SK-N-SH (cell line): ENCODE measurements at regions not wholly inside any gene's neighbourhood (a gene's known extent, or its start where the extent isn't known, plus 50 kb on each side); places are given as distances from the start of the nearest gene placed in this dataset.

Source experiments
- EZH2phosphoT487 ChIP-seq: fragments of 200-600 bp; sonication (generic); IDR thresholded peaks from 2 replicates; pipeline ENCODE4 v1.6.1; 2017; ENCODE audit warnings: low read depth, mixed run types, mild to moderate bottlenecking, antibody characterized with exemption, moderate library complexity, borderline replicate concordance
- FOXM1 ChIP-seq: IDR thresholded peaks from 2 replicates; pipeline ENCODE4 v1.4.0; 2012; ENCODE audit warnings: low read depth, mild to moderate bottlenecking
- MXI1 ChIP-seq: IDR thresholded peaks from 2 replicates; pipeline ENCODE4 v1.6.1; 2012; ENCODE audit warnings: mild to moderate bottlenecking, low read depth, low read length, improper control_type of control experiment
- NFIC ChIP-seq: IDR thresholded peaks from 2 replicates; pipeline ENCODE4 v1.4.0; 2012; ENCODE audit warnings: borderline replicate concordance
- NRF1 ChIP-seq: IDR thresholded peaks from 2 replicates; pipeline ENCODE4 v1.6.1; 2012; ENCODE audit warnings: low read depth, mild to moderate bottlenecking, low read length
- POLR2AphosphoS5 ChIP-seq: IDR thresholded peaks from 2 replicates; pipeline ENCODE4 v1.6.1; 2012; ENCODE audit warnings: low read depth, low read length
- RAD21 ChIP-seq: IDR thresholded peaks from 2 replicates; pipeline ENCODE4 v1.6.1; 2012; ENCODE audit warnings: mild to moderate bottlenecking, low read length
- TEAD4 ChIP-seq: IDR thresholded peaks from 2 replicates; pipeline ENCODE4 v1.4.0; 2012; ENCODE audit warnings: mild to moderate bottlenecking, borderline replicate concordance; ENCODE audit not compliant: insufficient read depth
- TF ChIP-seq, protein P1 (sequence below): fragments of 200-600 bp; sonication (generic); IDR thresholded peaks from 2 replicates; pipeline ENCODE4 v1.6.1; 2017; ENCODE audit warnings: antibody characterized with exemption, mild to moderate bottlenecking, moderate library complexity

DNA sequence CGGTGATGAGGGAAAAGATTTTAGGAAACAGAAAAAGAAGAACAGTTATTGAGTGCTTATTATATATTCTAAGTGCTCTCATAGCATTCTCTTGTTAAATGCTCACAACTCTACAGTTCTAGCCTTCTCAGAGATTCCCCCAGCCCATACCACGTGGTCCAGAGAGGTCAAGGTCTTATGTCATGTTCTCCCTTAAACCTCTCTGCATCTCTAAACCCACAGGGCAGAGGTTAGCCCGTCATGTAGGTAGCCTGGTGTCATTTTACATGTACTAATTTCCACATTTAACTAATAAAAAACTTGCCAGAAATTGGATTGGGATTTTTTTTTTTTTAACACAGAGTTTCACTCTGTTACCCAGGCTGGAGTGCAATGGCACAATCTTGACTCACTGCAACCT is 178.0 kb downstream of the CEMIP2 start:
- no peak for TF ChIP-seq EZH2phosphoT487
- no peak for TF ChIP-seq MXI1
- no peak for TF ChIP-seq NFIC
- TF ChIP-seq, protein P1, sequence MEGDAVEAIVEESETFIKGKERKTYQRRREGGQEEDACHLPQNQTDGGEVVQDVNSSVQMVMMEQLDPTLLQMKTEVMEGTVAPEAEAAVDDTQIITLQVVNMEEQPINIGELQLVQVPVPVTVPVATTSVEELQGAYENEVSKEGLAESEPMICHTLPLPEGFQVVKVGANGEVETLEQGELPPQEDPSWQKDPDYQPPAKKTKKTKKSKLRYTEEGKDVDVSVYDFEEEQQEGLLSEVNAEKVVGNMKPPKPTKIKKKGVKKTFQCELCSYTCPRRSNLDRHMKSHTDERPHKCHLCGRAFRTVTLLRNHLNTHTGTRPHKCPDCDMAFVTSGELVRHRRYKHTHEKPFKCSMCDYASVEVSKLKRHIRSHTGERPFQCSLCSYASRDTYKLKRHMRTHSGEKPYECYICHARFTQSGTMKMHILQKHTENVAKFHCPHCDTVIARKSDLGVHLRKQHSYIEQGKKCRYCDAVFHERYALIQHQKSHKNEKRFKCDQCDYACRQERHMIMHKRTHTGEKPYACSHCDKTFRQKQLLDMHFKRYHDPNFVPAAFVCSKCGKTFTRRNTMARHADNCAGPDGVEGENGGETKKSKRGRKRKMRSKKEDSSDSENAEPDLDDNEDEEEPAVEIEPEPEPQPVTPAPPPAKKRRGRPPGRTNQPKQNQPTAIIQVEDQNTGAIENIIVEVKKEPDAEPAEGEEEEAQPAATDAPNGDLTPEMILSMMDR: no peak
- no peak for TF ChIP-seq FOXM1
- no peak for TF ChIP-seq RAD21
- TF ChIP-seq NRF1: no peak
- no peak for TF ChIP-seq TEAD4
- no peak for TF ChIP-seq POLR2AphosphoS5
